ENCODE measurements at regions not wholly inside any gene's neighbourhood (a gene's known extent, or its start where the extent isn't known, plus 50 kb on each side); places are given as distances from the start of the nearest gene placed in this dataset.

GRCh38 chr14:44444454-44444853 is 62.6 kb downstream of the FSCB start:
- Histone ChIP-seq H3K27me3 (no peaks in the 10 kb centered on the region), H3K36me3 (no peaks in the 10 kb centered on the region), H3K9me3 (peaks cover 0 to 7% (median 0%) of the 10 kb centered on the region in 12 donors), H3K27ac (no peak overlapping the region), H3K4me3 (no peak overlapping the region), H3K4me1 (no peaks in the 10 kb centered on the region)
- 48 to 95% (median 93%) methylated on average over 1 of the region's 1 CpG for WGBS, 4 donors
- TF ChIP-seq POLR2A (IDR thresholded peaks at IDR 0.05) (no peak), CTCF (IDR thresholded peaks at IDR 0.05) (no peak)
- DNase-seq: no peak
- ATAC-seq: no peak
- intact Hi-C loops (cut with DNase I): no loop called here

DNA sequence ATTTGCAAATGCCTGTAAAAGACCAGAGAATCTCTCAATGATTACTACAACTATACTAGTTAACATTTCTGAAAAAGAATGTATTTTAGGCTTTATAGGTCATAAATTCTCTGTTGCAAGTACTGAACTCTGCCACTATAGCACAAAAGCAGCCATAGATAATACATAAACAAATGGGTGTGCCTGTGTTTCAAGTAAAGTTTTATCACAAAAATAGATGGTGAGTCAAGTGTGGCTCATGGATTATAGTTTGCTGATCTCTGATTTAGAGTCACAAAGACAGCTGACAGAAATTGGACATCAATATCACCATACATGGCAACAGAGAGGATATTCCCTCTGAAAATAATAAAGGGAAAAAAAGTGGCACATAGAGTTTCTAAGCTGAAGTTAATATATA is 68.1 kb downstream of the FSCB start:
- H3K4me1 ChIP-seq: no peaks in the 10 kb centered on the region
- no peak for TF ChIP-seq POLR2A (IDR thresholded peaks at IDR 0.05)
- no peak for TF ChIP-seq CTCF (IDR thresholded peaks at IDR 0.05)
- intact Hi-C loops (cut with DNase I): no loop called here
- no peak overlapping the region for H3K4me3 ChIP-seq
- no peaks in the 10 kb centered on the region for H3K36me3 ChIP-seq
- ATAC-seq (no peak), DNase-seq (no peak)
- H3K27me3 ChIP-seq: no peaks in the 10 kb centered on the region
- H3K9me3 ChIP-seq: peaks cover 0 to 7% (median 0%) of the 10 kb centered on the region in 12 donors
- no peak overlapping the region for H3K27ac ChIP-seq

GRCh38 chr14:44438221-44438620 is 68.9 kb downstream of the FSCB start:
- H3K36me3 ChIP-seq: no peaks in the 10 kb centered on the region
- H3K9me3 ChIP-seq: peaks cover 0 to 7% (median 0%) of the 10 kb centered on the region in 12 donors
- no peaks in the 10 kb centered on the region for H3K27me3 ChIP-seq
- intact Hi-C loops (cut with DNase I): no loop called here
- no peak for TF ChIP-seq CTCF (IDR thresholded peaks at IDR 0.05)
- TF ChIP-seq POLR2A (IDR thresholded peaks at IDR 0.05): no peak
- no peak for ATAC-seq
- H3K27ac ChIP-seq: no peak overlapping the region
- DNase-seq: no peak
- H3K4me1 ChIP-seq: no peaks in the 10 kb centered on the region
- H3K4me3 ChIP-seq: no peak overlapping the region
- 48 to 75% (median 64%) methylated on average over 1 of the region's 1 CpG for WGBS, 4 donors

- TF ChIP-seq POLR2A (IDR thresholded peaks at IDR 0.05) (no peak), CTCF (IDR thresholded peaks at IDR 0.05) (no peak)
- Histone ChIP-seq H3K4me1 (no peaks in the 10 kb centered on the region), H3K27ac (no peak overlapping the region), H3K36me3 (no peaks in the 10 kb centered on the region), H3K27me3 (no peaks in the 10 kb centered on the region), H3K4me3 (no peak overlapping the region), H3K9me3 (peaks cover 0 to 7% (median 0%) of the 10 kb centered on the region in 12 donors)
- intact Hi-C loops (cut with DNase I): no loop called here
- DNase-seq (no peak), ATAC-seq (no peak)
Observed at GRCh38 chr14:44436458-44436857, 70.6 kb downstream of the FSCB start.
